Esophagus muscularis mucosa (tissue), 3 donors: ENCODE measurements at regions not wholly inside any gene's neighbourhood (a gene's known extent, or its start where the extent isn't known, plus 50 kb on each side); places are given as distances from the start of the nearest gene placed in this dataset.

ENCODE experiments used
- POLR2A ChIP-seq: fragments of 450-650 bp; IDR thresholded peaks from one replicate; pipeline ENCODE4 v1.6.1; 2017; ENCODE audit warnings: antibody characterized with exemption, moderate library complexity, mild to moderate bottlenecking, low read depth
- TF ChIP-seq, protein P1 (sequence below), 3 experiments: fragments of 200-600 bp in 2 of 3; fragments of 450-650 bp in 1 of 3; sonication (generic) in 2 of 3; IDR thresholded peaks; one replicate each; pipeline ENCODE4 v1.5.1; 2017 to 2019; ENCODE audit warnings: antibody characterized with exemption in 3 of 3, mild to moderate bottlenecking in 2 of 3, moderate library complexity in 1 of 3

DNA sequence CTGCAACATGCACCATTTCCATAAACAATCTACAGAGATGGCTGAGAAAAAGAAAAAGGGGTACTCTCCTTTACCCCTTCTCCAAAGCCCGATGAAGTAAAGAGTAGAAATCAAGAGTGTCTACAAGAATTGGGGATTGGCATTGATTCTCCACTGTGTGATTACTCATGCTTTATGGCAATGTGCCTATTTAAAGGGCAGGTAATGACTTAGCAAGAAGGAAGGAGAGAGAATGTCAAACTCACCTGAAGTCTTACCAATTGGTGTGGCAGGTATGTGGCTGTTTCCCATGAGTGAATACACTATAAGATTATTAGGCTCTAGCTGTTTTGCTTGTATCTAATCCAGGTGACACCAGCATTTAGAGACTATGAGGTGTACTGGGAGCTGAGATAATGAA lies 275.3 kb downstream of the CCER1 start:
- TF ChIP-seq, protein P1, sequence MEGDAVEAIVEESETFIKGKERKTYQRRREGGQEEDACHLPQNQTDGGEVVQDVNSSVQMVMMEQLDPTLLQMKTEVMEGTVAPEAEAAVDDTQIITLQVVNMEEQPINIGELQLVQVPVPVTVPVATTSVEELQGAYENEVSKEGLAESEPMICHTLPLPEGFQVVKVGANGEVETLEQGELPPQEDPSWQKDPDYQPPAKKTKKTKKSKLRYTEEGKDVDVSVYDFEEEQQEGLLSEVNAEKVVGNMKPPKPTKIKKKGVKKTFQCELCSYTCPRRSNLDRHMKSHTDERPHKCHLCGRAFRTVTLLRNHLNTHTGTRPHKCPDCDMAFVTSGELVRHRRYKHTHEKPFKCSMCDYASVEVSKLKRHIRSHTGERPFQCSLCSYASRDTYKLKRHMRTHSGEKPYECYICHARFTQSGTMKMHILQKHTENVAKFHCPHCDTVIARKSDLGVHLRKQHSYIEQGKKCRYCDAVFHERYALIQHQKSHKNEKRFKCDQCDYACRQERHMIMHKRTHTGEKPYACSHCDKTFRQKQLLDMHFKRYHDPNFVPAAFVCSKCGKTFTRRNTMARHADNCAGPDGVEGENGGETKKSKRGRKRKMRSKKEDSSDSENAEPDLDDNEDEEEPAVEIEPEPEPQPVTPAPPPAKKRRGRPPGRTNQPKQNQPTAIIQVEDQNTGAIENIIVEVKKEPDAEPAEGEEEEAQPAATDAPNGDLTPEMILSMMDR (IDR thresholded peaks at IDR 0.05): no peak
- no peak for TF ChIP-seq POLR2A
